Lung microvascular endothelial cell (primary cell): ENCODE measurements at regions not wholly inside any gene's neighbourhood (a gene's known extent, or its start where the extent isn't known, plus 50 kb on each side); places are given as distances from the start of the nearest gene placed in this dataset.
"Not testable (repeated sequence)": the region's sequence is repeated elsewhere in the genome, so short reads cannot be mapped to it uniquely, and the experiment has no call there.

Experiments
- DNase-seq, 2 donors: peaks; one replicate each; pipeline versions ENCODE4 v3.0.0 to v3.0.0-alpha.2; 2010; ENCODE audit warnings: low read depth in 2 of 2

GRCh38 chr16:88164196-88165039, 213.2 kb downstream of the BANP start:
- not testable (repeated sequence) for DNase-seq

GRCh38 chr16:88165040-88165544, 213.9 kb downstream of the BANP start:
- DNase-seq, result not testable (repeated sequence)

GRCh38 chr16:88165683-88166082, 214.4 kb downstream of the BANP start:
- not testable (repeated sequence) for DNase-seq

- not testable (repeated sequence) for DNase-seq
Measured at GRCh38 chr16:88166209-88166773, 215.1 kb downstream of the BANP start.

- DNase-seq, result not testable (repeated sequence)
Measured at GRCh38 chr16:88167798-88168556, 214.8 kb upstream of the ZNF469 start.

GRCh38 chr16:88168557-88168949, 214.2 kb upstream of the ZNF469 start:
- DNase-seq, result not testable (repeated sequence)

- DNase-seq, result not testable (repeated sequence)
Measured at GRCh38 chr16:88169136-88169830, 213.5 kb upstream of the ZNF469 start.

- not testable (repeated sequence) for DNase-seq
Measured at GRCh38 chr16:88169831-88170165, 213.0 kb upstream of the ZNF469 start.

- no peak for DNase-seq
Measured at GRCh38 chr16:88170528-88170991, 212.2 kb upstream of the ZNF469 start.

GRCh38 chr16:88171126-88171525, 211.6 kb upstream of the ZNF469 start:
- not testable (repeated sequence) for DNase-seq

GRCh38 chr16:88176184-88176583, 206.6 kb upstream of the ZNF469 start:
- DNase-seq, result not testable (repeated sequence)

GRCh38 chr16:88176591-88177180, 206.1 kb upstream of the ZNF469 start:
- not testable (repeated sequence) for DNase-seq

- DNase-seq, result not testable (repeated sequence)
Measured at GRCh38 chr16:88178251-88178650, 204.5 kb upstream of the ZNF469 start.

GRCh38 chr16:88178896-88179295, 203.9 kb upstream of the ZNF469 start:
- DNase-seq, result not testable (repeated sequence)

GRCh38 chr16:88182967-88183881, 199.5 kb upstream of the ZNF469 start:
- not testable (repeated sequence) for DNase-seq

- DNase-seq, result not testable (repeated sequence)
Measured at GRCh38 chr16:88184053-88184452, 198.7 kb upstream of the ZNF469 start.

- not testable (repeated sequence) for DNase-seq
Measured at GRCh38 chr16:88184566-88185355, 198.0 kb upstream of the ZNF469 start.

GRCh38 chr16:88185406-88185805, 197.4 kb upstream of the ZNF469 start:
- not testable (repeated sequence) for DNase-seq
